Esophagus (tissue), 2 donors: ENCODE measurements at regions not wholly inside any gene's neighbourhood (a gene's known extent, or its start where the extent isn't known, plus 50 kb on each side); places are given as distances from the start of the nearest gene placed in this dataset.

ENCODE experiments used
- H3K27ac ChIP-seq, 2 donors: one replicate each; pipeline ENCODE4 v1.5.1; 2013; ENCODE audit warnings: low read depth in 2 of 2, mild to moderate bottlenecking in 2 of 2, inconsistent platforms in 1 of 2, low read length in 1 of 2, moderate library complexity in 1 of 2
- H3K27me3 ChIP-seq, 2 donors: one replicate each; pipeline ENCODE4 v1.6.1; 2013; ENCODE audit warnings: low read length in 2 of 2, control low read depth in 1 of 2, mild to moderate bottlenecking in 1 of 2; ENCODE audit not compliant: insufficient read depth in 2 of 2, control insufficient read depth in 1 of 2
- H3K36me3 ChIP-seq, 2 donors: one replicate each; pipeline ENCODE4 v1.6.1; 2013; ENCODE audit warnings: low read length in 1 of 2; ENCODE audit not compliant: control insufficient read depth in 2 of 2, insufficient read depth in 2 of 2
- H3K4me1 ChIP-seq, 2 donors: one replicate each; pipeline ENCODE4 v1.6.1; 2013; ENCODE audit warnings: low read length in 1 of 2; ENCODE audit not compliant: control insufficient read depth in 2 of 2, insufficient read depth in 2 of 2
- H3K4me3 ChIP-seq, 2 donors: one replicate each; pipeline ENCODE4 v1.5.1; 2013; ENCODE audit warnings: low read length in 2 of 2, mild to moderate bottlenecking in 2 of 2, low read depth in 1 of 2, moderate library complexity in 1 of 2
- H3K9me3 ChIP-seq, 2 donors: one replicate each; pipeline ENCODE4 v1.6.1; 2013; ENCODE audit warnings: mild to moderate bottlenecking in 2 of 2, low read depth in 1 of 2, low read length in 1 of 2, moderate library complexity in 1 of 2; ENCODE audit not compliant: control insufficient read depth in 2 of 2, insufficient read depth in 1 of 2
- WGBS, 2 donors: extraction: QIAGEN DNeasy Blood & Tissue Kit; methylation state at CpG; one replicate each; pipeline ENCODE4 v1.1.7; 2013; 5-methylcytosine and 5-hydroxymethylcytosine counted together
- donor health status: healthy with polysubstance abuse.
- donor health status: Bipolar disorder and iron deficiency.

GRCh38 chr22:49152127-49152938 is 675.3 kb downstream of the BRD1 start:
- Histone ChIP-seq H3K27ac (no peak overlapping the region), H3K4me3 (no peak overlapping the region), H3K36me3 (no peaks in the 10 kb centered on the region), H3K9me3 (no peaks in the 10 kb centered on the region), H3K4me1 (no peaks in the 10 kb centered on the region), H3K27me3 (no peaks in the 10 kb centered on the region)
- 17 to 29% methylated on average over 13 of the region's 13 CpGs for WGBS, 2 donors

GRCh38 chr22:49151256-49152126 is 676.2 kb downstream of the BRD1 start:
- 49 to 64% methylated on average over 24 of the region's 24 CpGs for WGBS, 2 donors
- H3K4me1 ChIP-seq = no peaks in the 10 kb centered on the region

GRCh38 chr22:49150801-49151221 is 676.9 kb downstream of the BRD1 start:
- no peaks in the 10 kb centered on the region for H3K27me3 ChIP-seq

More at GRCh38 chr22:49151256-49152126, 676.2 kb downstream of the BRD1 start:
- Histone ChIP-seq H3K9me3 (no peaks in the 10 kb centered on the region), H3K27ac (no peak overlapping the region), H3K27me3 (no peaks in the 10 kb centered on the region), H3K4me3 (no peak overlapping the region), H3K36me3 (no peaks in the 10 kb centered on the region)

GRCh38 chr22:49149721-49150608 is 677.7 kb downstream of the BRD1 start:
- Histone ChIP-seq H3K4me3 (no peak overlapping the region), H3K27ac (no peak overlapping the region), H3K9me3 (no peaks in the 10 kb centered on the region), H3K4me1 (no peaks in the 10 kb centered on the region), H3K27me3 (no peaks in the 10 kb centered on the region), H3K36me3 (no peaks in the 10 kb centered on the region)
- 70 to 75% methylated on average over 17 to 18 of the region's 18 CpGs for WGBS, 2 donors

More at GRCh38 chr22:49150801-49151221, 676.9 kb downstream of the BRD1 start:
- Histone ChIP-seq H3K9me3 (no peaks in the 10 kb centered on the region), H3K27ac (no peak overlapping the region), H3K4me3 (no peak overlapping the region), H3K36me3 (no peaks in the 10 kb centered on the region), H3K4me1 (no peaks in the 10 kb centered on the region)
- WGBS, 2 donors = 69 to 80% methylated on average over 18 of the region's 18 CpGs

- Histone ChIP-seq H3K27me3 (no peaks in the 10 kb centered on the region), H3K4me1 (no peaks in the 10 kb centered on the region), H3K27ac (no peak overlapping the region), H3K36me3 (no peaks in the 10 kb centered on the region), H3K9me3 (no peaks in the 10 kb centered on the region), H3K4me3 (no peak overlapping the region)
- WGBS, 2 donors = 68 to 71% methylated on average over 10 of the region's 10 CpGs
These were observed 678.7 kb downstream of the BRD1 start for GRCh38 chr22:49148895-49149418.

- H3K36me3 ChIP-seq = no peaks in the 10 kb centered on the region
- H3K9me3 ChIP-seq = no peaks in the 10 kb centered on the region
- no peaks in the 10 kb centered on the region for H3K27me3 ChIP-seq
- H3K4me1 ChIP-seq = no peaks in the 10 kb centered on the region
- no peak overlapping the region for H3K4me3 ChIP-seq
- WGBS, 2 donors = 72 to 81% methylated on average over 15 of the region's 15 CpGs
- no peak overlapping the region for H3K27ac ChIP-seq
These were observed 680.0 kb downstream of the BRD1 start for GRCh38 chr22:49147617-49148175.

- H3K4me3 ChIP-seq = no peak overlapping the region
- H3K27ac ChIP-seq = no peak overlapping the region
- H3K36me3 ChIP-seq = no peaks in the 10 kb centered on the region
- WGBS, 2 donors = 45 to 59% methylated on average over 11 of the region's 11 CpGs
- H3K27me3 ChIP-seq = no peaks in the 10 kb centered on the region
- no peaks in the 10 kb centered on the region for H3K4me1 ChIP-seq
- no peaks in the 10 kb centered on the region for H3K9me3 ChIP-seq
These were observed 680.5 kb downstream of the BRD1 start for GRCh38 chr22:49147171-49147570.

- 67 to 77% methylated on average over 6 of the region's 6 CpGs for WGBS, 2 donors
- Histone ChIP-seq H3K36me3 (no peaks in the 10 kb centered on the region), H3K9me3 (no peaks in the 10 kb centered on the region), H3K27ac (no peak overlapping the region), H3K4me3 (no peak overlapping the region), H3K27me3 (no peaks in the 10 kb centered on the region), H3K4me1 (no peaks in the 10 kb centered on the region)
These were observed 681.2 kb downstream of the BRD1 start for GRCh38 chr22:49146511-49146910.

GRCh38 chr22:49143812-49144211 is 683.9 kb downstream of the BRD1 start:
- 85 to 94% methylated on average over 3 of the region's 3 CpGs for WGBS, 2 donors
- H3K27me3 ChIP-seq = no peaks in the 10 kb centered on the region

More at GRCh38 chr22:49143812-49144211, 683.9 kb downstream of the BRD1 start:
- H3K4me3 ChIP-seq = no peak overlapping the region
- no peak overlapping the region for H3K27ac ChIP-seq
- no peaks in the 10 kb centered on the region for H3K4me1 ChIP-seq
- H3K9me3 ChIP-seq = no peaks in the 10 kb centered on the region
- no peaks in the 10 kb centered on the region for H3K36me3 ChIP-seq
